GM23248 (cell line): ENCODE measurements at regions not wholly inside any gene's neighbourhood (a gene's known extent, or its start where the extent isn't known, plus 50 kb on each side); places are given as distances from the start of the nearest gene placed in this dataset.

Experiments
- EZH2 ChIP-seq: fragments of 200-600 bp; sonication (generic); IDR thresholded peaks from 2 replicates; pipeline ENCODE4 v1.6.1; 2018; ENCODE audit warnings: antibody characterized with exemption, mild to moderate bottlenecking; ENCODE audit not compliant: insufficient read depth, poor library complexity, severe bottlenecking
- EZH2phosphoT487 ChIP-seq: fragments of 200-600 bp; sonication (generic); IDR thresholded peaks from 2 replicates; pipeline ENCODE4 v1.6.1; 2018; ENCODE audit warnings: antibody characterized with exemption, moderate library complexity, mild to moderate bottlenecking, low read depth; ENCODE audit not compliant: insufficient read depth

GRCh38 chr16:49181791-49182518 lies 99.7 kb downstream of the CBLN1 start:
- TF ChIP-seq EZH2 = no peak
- TF ChIP-seq EZH2phosphoT487 = no peak
